ENCODE measurements at regions not wholly inside any gene's neighbourhood (a gene's known extent, or its start where the extent isn't known, plus 50 kb on each side); places are given as distances from the start of the nearest gene placed in this dataset.

- TF ChIP-seq, protein P1, sequence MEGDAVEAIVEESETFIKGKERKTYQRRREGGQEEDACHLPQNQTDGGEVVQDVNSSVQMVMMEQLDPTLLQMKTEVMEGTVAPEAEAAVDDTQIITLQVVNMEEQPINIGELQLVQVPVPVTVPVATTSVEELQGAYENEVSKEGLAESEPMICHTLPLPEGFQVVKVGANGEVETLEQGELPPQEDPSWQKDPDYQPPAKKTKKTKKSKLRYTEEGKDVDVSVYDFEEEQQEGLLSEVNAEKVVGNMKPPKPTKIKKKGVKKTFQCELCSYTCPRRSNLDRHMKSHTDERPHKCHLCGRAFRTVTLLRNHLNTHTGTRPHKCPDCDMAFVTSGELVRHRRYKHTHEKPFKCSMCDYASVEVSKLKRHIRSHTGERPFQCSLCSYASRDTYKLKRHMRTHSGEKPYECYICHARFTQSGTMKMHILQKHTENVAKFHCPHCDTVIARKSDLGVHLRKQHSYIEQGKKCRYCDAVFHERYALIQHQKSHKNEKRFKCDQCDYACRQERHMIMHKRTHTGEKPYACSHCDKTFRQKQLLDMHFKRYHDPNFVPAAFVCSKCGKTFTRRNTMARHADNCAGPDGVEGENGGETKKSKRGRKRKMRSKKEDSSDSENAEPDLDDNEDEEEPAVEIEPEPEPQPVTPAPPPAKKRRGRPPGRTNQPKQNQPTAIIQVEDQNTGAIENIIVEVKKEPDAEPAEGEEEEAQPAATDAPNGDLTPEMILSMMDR (IDR thresholded peaks at IDR 0.05), result no peak
- no peak for TF ChIP-seq POLR2AphosphoS5 (IDR thresholded peaks at IDR 0.05)
Measured at GRCh38 chr2:47992671-47993070, 86.4 kb upstream of the FBXO11 start.

Measured in prostate gland (tissue), 2 donors.